ENCODE measurements at regions not wholly inside any gene's neighbourhood (a gene's known extent, or its start where the extent isn't known, plus 50 kb on each side); places are given as distances from the start of the nearest gene placed in this dataset.

DNA sequence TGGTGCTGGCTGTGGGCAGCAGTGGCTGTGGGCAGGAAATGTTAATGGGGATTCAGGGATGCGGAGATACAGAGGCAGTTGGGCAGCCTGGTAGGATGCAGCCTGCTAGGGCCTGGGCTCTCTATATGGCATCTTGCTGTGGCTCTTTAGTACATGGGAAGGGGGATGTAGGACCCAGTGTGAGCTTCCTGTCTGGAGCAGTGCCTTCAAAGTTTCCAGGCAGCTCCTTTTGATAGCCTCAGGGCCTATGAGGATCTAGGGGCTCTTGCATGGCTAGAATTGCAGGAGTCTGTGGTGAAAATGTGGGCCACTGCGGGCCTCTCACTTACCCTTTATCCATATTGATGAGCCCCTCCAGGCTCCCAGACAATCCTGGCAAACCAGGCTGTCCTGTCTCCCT, 213.2 kb upstream of the SNX19 start:
- DNase-seq: no peak

DNA sequence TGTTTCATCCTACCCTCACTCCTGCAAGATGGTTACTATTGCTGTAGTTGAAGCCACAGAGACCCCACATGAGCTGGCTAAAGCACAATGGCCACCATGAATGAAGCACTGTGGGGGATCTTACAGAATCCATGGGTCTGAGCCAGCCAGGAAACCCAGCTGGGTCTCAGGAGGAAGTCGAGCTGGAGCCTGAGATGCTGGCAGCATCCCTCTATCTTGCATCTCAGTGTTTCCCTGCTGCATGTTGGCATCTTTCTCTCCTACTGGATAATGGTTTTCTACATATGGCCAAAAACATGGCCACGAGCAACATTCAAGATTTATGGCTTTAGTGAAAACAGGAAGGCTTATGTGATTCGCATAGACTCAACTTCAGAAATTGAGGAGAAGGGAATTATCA, 219.3 kb upstream of the SNX19 start:
- no peak for DNase-seq

DNA sequence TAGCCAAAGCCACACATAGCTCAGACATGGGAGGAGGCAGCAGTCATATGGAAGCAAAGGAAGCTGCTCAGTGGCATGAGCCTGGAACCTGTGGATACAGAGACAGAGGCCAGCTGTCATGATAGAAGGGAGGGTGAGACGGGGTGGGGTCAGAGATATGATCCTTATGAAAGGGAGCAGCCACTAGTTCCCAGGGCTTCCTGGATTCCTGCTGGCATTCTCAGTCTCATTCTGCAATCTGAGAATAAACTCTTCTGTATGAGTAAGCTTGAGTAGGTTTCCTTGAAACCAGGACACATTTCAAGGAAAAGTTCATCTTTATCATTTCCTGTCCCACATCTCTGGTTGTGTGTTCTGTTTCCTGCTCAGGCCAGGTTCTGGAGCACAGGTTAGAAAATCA, 220.2 kb upstream of the SNX19 start:
- DNase-seq: no peak

DNA sequence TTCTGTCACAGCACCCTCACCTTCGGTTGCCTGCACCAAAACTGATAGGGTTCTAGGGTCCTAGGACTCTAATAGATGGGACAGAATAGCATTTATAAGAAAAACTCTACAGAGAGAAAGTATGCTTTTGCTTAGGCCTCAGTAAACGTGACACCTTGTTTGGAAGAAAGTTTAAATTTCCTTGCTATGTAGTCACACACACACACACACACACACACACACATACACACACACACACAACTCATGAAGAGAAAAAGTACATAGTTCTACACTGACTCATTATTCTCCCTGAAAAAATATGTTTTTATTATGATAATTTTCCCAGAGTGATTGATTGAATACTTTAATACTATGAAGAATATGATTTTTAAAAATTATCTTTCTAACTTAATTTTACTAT, 220.8 kb upstream of the SNX19 start:
- DNase-seq: no peak

DNA sequence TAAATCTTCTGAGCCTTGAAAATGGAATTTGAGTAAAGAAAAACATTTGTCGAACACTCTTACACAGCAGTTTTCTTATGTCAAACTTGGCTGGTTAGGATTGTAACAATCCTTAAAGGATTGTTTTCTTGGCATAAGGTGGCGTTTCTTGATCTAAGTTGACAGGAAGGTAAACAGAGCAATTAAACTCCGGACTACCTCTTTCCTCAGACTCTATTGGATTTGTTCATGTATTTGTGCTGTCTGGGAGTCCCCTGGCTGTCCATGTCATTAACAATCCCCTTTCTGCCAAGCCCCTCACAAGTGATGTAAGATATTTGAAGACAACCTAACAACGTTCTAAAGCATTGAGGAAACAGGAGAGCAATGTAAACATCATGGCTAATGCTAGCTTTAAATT, 222.5 kb upstream of the SNX19 start:
- no peak for DNase-seq

DNA sequence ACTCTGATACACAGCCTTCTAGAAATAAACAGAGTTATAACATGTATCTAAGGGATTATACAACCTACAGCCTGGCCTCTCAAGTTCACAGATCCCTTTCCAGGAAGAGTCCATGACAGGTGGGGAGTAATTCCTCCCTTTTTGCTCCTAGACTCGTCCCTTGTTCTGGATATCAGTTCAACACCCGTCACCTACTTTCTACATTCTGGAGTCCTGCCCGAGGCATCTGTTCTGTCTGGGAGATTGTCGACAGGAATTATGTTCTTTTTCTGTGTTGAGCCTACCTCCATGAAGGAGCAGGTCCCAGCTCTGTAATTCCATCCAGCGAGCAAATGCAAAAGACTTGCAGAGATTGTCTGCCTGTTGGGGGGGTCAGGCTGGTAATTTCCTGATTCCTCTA, 224.6 kb upstream of the NTM start:
- DNase-seq: no peak

GRCh38 chr11:131146827-131147490, 223.5 kb upstream of the NTM start:
- no peak for DNase-seq

- DNase-seq: no peak
Observed at GRCh38 chr11:131154351-131154750, 216.1 kb upstream of the NTM start.

- DNase-seq: no peak
Observed at GRCh38 chr11:131157678-131158077, 212.7 kb upstream of the NTM start.

DNA sequence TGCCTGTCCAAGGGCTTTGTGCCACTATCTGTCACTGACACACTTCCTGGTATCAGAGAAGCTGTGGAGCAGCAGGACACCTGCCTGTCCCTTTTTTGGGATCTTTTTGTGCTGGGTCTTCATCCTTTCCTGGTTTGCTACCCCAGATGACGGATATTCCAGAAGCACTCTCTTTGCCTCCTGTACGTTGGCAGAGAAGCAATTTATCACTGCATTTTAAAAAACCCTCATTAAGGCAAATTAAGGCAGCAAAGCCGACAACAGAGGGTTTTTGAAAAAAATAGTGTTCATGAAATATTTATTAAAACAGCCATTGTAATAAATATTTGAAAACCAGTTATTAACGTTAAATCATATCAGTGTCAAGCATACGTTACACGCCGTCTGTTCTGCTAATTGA, 209.6 kb upstream of the NTM start:
- no peak for DNase-seq

GRCh38 chr11:131163613-131164012, 206.8 kb upstream of the NTM start:
- no peak for DNase-seq

DNA sequence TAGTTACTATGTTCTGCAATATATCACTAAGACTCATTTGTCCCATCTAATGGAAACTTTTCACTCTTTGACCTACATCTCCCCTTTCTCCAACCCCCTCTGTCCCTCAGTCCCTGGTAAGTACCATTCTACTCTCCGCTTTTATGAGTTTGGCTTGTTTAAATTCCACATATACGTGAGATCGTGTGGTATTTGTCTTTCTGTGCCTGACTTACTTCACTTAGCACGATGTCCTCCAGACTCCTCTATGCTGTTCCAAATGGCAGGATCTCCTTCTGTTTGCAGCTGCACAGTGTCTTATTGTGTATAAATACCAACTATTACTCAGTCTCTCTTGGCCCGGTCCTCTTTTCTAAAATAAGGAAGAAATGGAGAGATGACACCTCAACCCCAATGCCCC, 205.4 kb upstream of the NTM start:
- no peak for DNase-seq

- no peak for DNase-seq
Observed at GRCh38 chr11:131168839-131169713, 201.3 kb upstream of the NTM start.

- DNase-seq: no peak
Observed at GRCh38 chr11:131172011-131172410, 198.4 kb upstream of the NTM start.

DNA sequence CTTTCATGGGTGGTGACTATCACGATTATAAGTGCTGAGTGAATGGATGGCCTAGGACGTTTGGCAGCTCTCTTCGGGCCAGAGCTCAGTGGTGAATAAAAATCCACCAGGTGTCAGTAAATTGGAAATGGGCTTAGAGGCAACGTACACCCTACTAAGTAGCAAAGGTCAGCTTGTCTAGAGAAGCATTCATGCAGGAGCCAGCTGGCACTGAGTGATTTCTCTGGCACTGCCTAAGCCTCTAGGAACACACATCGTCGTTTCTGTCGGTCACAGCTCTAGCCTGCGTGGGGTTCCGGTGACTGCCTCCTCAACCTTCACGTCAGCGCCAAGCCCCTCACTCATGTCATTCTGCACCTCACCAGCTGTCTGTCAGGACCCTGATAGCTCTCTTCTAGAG, 192.4 kb upstream of the NTM start:
- no peak for DNase-seq

- DNase-seq: no peak
Observed at GRCh38 chr11:131178596-131178995, 191.8 kb upstream of the NTM start.

GRCh38 chr11:131179836-131180235, 190.6 kb upstream of the NTM start:
- DNase-seq: no peak

DNA sequence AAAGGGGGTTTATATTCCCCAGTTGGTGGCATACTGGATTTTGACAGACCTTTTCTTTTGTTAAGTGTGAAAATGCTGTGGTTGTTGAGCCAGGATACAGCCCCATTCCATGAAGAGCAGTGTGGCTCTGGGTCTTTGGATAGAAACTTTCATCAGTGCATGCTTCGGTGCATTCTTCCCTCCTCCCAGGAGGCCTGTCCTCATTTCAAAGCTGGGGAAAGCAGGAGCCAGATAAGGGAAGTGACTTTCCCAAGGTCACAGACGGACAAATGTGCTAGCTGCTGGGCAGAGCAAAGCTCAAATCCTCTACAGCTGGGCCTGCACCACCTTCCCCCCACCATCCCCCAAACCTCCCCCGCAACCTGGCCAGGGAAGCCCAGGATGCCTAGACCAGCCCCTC, 184.5 kb upstream of the NTM start:
- no peak for DNase-seq

DNA sequence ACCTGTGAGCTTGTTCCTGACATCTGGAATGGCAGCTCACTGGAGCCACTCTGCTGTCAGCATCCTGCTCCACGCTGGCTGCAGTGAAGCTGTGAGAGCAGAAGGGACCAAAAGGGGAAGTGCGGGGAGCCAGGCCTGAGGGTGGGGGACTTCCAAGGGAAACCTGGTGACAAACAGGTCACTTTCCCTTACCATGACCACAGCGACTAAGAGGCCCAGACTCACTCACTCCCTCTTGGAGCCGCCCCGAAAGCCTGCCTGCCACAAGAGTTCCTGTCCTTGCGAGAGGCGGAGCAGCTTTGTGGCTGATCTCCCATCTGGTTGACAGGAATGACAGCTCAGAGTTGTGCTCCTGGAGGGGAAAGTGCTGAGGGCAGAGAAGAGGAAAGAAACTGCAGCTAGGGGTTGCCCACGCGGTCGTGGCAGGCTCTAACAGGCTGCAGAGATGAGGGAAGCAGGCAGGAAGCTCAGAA, 183.8 kb upstream of the NTM start:
- DNase-seq: no peak

- DNase-seq: no peak
Observed at GRCh38 chr11:131190446-131190845, 180.0 kb upstream of the NTM start.

- no peak for DNase-seq
Observed at GRCh38 chr11:131191606-131192005, 178.8 kb upstream of the NTM start.

DNA sequence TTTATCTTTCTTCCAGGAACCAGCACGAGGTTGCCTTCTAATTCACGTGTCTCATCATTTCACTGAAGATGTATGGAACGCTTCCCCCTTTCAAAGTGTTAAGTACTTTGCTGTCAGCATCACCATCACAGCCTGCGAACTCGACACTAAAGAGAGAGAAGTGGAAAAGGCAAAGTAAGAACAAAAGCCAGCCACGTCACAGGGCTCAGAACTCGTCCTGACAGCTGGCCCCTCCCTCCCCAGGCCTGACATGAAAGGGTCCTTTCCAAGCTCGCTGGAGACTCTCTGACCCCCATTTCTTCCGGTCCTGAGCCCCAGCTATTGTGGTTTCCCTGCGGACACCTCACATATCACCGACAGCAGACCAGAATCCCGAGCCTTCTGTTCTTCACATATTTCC, 177.8 kb upstream of the NTM start:
- DNase-seq: no peak

- no peak for DNase-seq
Observed at GRCh38 chr11:131193031-131193501, 177.3 kb upstream of the NTM start.

DNA sequence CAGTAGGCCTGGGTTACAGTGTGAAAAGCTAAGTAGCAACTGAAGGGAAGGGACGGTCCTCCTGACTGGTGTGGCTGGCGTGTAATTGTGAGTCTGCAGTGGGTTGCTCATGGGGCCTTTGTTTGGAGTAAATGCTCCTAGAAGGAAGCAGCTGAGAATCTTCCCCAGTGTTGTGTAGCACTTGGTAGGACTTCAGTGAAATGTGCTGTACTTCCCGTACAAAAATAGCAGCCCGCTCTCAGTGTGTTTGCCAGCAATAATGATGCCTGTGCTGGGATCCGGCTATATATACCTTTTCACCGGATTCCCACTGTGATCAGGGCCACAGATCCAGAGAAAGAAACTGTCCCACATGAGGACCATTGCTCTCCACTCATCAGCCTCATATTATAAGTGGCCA, 175.7 kb upstream of the NTM start:
- no peak for DNase-seq
